Retinal pigment epithelial cell (primary cell): ENCODE measurements at regions not wholly inside any gene's neighbourhood (a gene's known extent, or its start where the extent isn't known, plus 50 kb on each side); places are given as distances from the start of the nearest gene placed in this dataset.

Source experiments
- DNase-seq: peaks from one replicate; pipeline ENCODE4 v3.0.0-alpha.2; 2010; ENCODE audit warnings: low read depth
- H3K4me3 ChIP-seq: 2 replicates; pipeline ENCODE4 v1.5.1; 2011; ENCODE audit warnings: mild to moderate bottlenecking, low read length, control low read depth, moderate library complexity
- TF ChIP-seq, protein P1 (sequence below): conservative IDR thresholded peaks from 2 replicates; pipeline ENCODE4 v1.5.1; 2011; ENCODE audit warnings: low read depth, low read length, control low read depth, inconsistent platforms

- TF ChIP-seq, protein P1, sequence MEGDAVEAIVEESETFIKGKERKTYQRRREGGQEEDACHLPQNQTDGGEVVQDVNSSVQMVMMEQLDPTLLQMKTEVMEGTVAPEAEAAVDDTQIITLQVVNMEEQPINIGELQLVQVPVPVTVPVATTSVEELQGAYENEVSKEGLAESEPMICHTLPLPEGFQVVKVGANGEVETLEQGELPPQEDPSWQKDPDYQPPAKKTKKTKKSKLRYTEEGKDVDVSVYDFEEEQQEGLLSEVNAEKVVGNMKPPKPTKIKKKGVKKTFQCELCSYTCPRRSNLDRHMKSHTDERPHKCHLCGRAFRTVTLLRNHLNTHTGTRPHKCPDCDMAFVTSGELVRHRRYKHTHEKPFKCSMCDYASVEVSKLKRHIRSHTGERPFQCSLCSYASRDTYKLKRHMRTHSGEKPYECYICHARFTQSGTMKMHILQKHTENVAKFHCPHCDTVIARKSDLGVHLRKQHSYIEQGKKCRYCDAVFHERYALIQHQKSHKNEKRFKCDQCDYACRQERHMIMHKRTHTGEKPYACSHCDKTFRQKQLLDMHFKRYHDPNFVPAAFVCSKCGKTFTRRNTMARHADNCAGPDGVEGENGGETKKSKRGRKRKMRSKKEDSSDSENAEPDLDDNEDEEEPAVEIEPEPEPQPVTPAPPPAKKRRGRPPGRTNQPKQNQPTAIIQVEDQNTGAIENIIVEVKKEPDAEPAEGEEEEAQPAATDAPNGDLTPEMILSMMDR, result no peak
- DNase-seq, result no peak
- H3K4me3 ChIP-seq, result no peak overlapping the region
Observed at GRCh38 chr2:5332925-5333324, 359.3 kb upstream of the SOX11 start.

DNA sequence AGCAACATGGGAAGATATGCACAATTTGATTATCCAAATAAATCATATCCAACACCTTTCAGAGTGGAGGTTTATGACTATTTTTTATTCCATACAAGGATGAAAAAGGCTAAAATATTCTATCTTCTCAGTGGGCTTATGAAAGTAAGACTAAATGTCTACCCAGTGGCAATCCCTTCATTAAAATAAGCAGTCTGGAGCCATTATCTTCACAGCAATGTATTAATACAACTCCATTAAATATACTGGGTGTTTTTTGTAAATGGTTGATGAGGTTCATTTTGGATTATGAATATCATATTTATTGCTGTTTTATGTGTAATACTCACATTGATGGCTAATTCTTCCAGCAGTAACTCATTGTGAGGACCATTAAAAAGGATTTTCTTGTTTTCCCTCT is 352.7 kb upstream of the SOX11 start:
- DNase-seq, result no peak
- TF ChIP-seq, protein P1, result no peak
- H3K4me3 ChIP-seq, result no peak overlapping the region

- no peak overlapping the region for H3K4me3 ChIP-seq
- TF ChIP-seq, protein P1, result no peak
- no peak for DNase-seq
Observed at GRCh38 chr2:5343785-5344335, 348.3 kb upstream of the SOX11 start.

GRCh38 chr2:5352286-5352685 is 339.9 kb upstream of the SOX11 start:
- TF ChIP-seq, protein P1, result no peak
- no peak for DNase-seq
- no peak overlapping the region for H3K4me3 ChIP-seq

- DNase-seq, result no peak
- TF ChIP-seq, protein P1, result no peak
- no peak overlapping the region for H3K4me3 ChIP-seq
Observed at GRCh38 chr2:5353565-5353964, 338.6 kb upstream of the SOX11 start.

DNA sequence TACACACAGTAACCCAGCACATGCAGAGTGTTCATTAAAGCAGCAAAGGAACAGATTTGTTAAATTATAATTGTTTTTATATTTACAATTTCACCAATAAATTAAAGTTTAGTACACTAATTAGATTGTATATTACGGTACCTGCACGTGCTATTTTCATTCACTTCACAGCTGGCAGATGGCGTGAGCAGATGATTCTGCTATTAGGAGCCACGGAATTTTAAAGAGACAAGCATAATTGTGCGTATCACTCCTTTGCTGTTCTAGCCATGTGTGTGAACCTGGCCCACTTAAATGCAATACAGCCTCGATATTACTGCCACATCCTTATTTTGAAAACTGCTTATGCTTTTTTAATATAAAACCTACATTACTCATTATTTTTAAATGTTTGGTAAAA is 332.8 kb upstream of the SOX11 start:
- TF ChIP-seq, protein P1, result no peak
- DNase-seq, result no peak
- no peak overlapping the region for H3K4me3 ChIP-seq

DNA sequence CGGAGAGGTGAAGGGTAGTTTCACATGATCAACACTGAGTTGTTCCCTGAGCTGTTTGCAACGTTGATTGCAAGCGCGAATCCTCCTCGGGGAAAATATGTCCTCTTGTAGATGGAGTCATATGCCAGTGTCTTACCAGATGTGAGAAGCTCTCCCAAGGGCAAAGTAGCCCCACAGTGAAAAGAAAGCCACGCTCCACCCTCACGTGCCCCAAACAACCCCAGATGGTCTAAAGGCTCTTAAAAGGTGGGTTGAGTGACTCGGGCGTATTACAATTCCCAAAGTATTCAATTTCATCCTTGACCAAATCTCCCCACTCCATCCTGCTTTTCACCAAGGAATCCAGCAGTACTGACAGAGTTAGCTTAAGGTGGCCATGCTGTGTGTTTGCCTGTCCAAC is 332.1 kb upstream of the SOX11 start:
- TF ChIP-seq, protein P1, result no peak
- no peak overlapping the region for H3K4me3 ChIP-seq
- DNase-seq, result no peak
